NCI-H1417 (cell line): ENCODE measurements at regions not wholly inside any gene's neighbourhood (a gene's known extent, or its start where the extent isn't known, plus 50 kb on each side); places are given as distances from the start of the nearest gene placed in this dataset.
"Not testable (repeated sequence)": the region's sequence is repeated elsewhere in the genome, so short reads cannot be mapped to it uniquely, and the experiment has no call there.

Source experiments
- DNase-seq, 3 experiments: peaks; one replicate each; lab custom pipeline; 2025; lab: John Stamatoyannopoulos, UW

GRCh38 chr5:38790268-38790667 is 55.5 kb upstream of the OSMR start:
- no peak for DNase-seq

GRCh38 chr5:38790891-38791290 is 54.9 kb upstream of the OSMR start:
- no peak for DNase-seq

GRCh38 chr5:38793099-38793498 is 52.7 kb upstream of the OSMR start:
- peak in 2 of 3 experiments; percentile 69 to 97 for DNase-seq

- not testable (repeated sequence) for DNase-seq
These were observed 51.8 kb upstream of the OSMR start for GRCh38 chr5:38794037-38794436.

- DNase-seq = no peak
These were observed 50.8 kb upstream of the OSMR start for GRCh38 chr5:38794986-38795385.

GRCh38 chr5:38795986-38796741 is 49.6 kb upstream of the OSMR start:
- DNase-seq = no peak
